K562 (cell line): ENCODE measurements at regions not wholly inside any gene's neighbourhood (a gene's known extent, or its start where the extent isn't known, plus 50 kb on each side); places are given as distances from the start of the nearest gene placed in this dataset.

Experiments
- ATAC-seq: fragments of 200-7000 bp; cut with Tn5 transposase; 3 replicates; pipeline ENCODE4 v1.9.1; 2020; ENCODE audit warnings: moderate library complexity
- BruUV-seq: library from RNA; stranded (reverse); fragments of 400-500 nt; replicated peaks from 2 replicates; lab custom pipeline; 2021; lab: Mats Ljungman, UMichigan
- CTCF ChIA-PET: fragments of 300-600 bp; formaldehyde crosslinking; extraction: SDS; loops from one replicate; lab custom pipeline; 2021; ENCODE audit warnings: low intra/inter-chr PET ratio; lab: Yijun Ruan, JAX
- POLR2A ChIA-PET: fragments of 300-600, 350-650 bp; sonication (Branson Sonifier 250); formaldehyde crosslinking; extraction: SDS; loops from one replicate; lab custom pipeline; 2021; ENCODE audit warnings: antibody characterized with exemption, inconsistent platforms; lab: Yijun Ruan, JAX
- DNase-seq, 4 experiments: peaks; one replicate each; pipeline versions ENCODE4 v3.0.0 to v3.0.0-alpha.2; 2011 to 2018; ENCODE audit warnings: low spot score in 3 of 4, mixed read lengths in 3 of 4; ENCODE audit errors: extremely low read depth in 1 of 4
- FAIRE-seq: peaks from 2 replicates; lab custom pipeline; 2011; peaks lifted over from hg19 to GRCh38; lab: Jason Lieb, UNC
- H2AFZ ChIP-seq: 2 replicates; pipeline ENCODE4 v1.6.0; 2011; ENCODE audit warnings: low read depth, low read length, control low read depth, inconsistent platforms
- H3K27ac ChIP-seq: fragments of 200-600 bp; 3 replicates; pipeline ENCODE4 v1.8.0; 2011; ENCODE audit warnings: low read depth, mild to moderate bottlenecking, control low read depth, inconsistent platforms, low read length, moderate library complexity, mixed read lengths; ENCODE audit errors: extremely low read depth
- H3K27me3 ChIP-seq, 2 experiments: fragments of 300-600 bp in 1 of 2; 2 replicates in 1 of 2; 3 replicates in 1 of 2; pipeline versions ENCODE4 v1.6.0 to v1.8.0; 2011; ENCODE audit warnings: inconsistent platforms in 2 of 2, low read length in 2 of 2, mild to moderate bottlenecking in 1 of 2, mixed read lengths in 1 of 2, moderate library complexity in 1 of 2; ENCODE audit not compliant: control insufficient read depth in 2 of 2, insufficient read depth in 2 of 2
- H3K36me3 ChIP-seq: fragments of 300-600 bp; 3 replicates; pipeline ENCODE4 v1.8.0; 2011; ENCODE audit warnings: mild to moderate bottlenecking, low read length, inconsistent platforms; ENCODE audit not compliant: control insufficient read depth, insufficient read depth
- H3K4me1 ChIP-seq, 2 experiments: fragments of 200-600 bp in 1 of 2; replicated peaks in 1 of 2; 2 replicates in 1 of 2; 3 replicates in 1 of 2; pipeline versions ENCODE4 v1.5.1 to v1.8.0; 2011; ENCODE audit warnings: inconsistent platforms in 2 of 2, low read length in 2 of 2, mild to moderate bottlenecking in 1 of 2, mixed read lengths in 1 of 2, moderate library complexity in 1 of 2; ENCODE audit not compliant: control insufficient read depth in 2 of 2, insufficient read depth in 2 of 2
- H3K4me2 ChIP-seq: 2 replicates; pipeline ENCODE4 v1.6.1; 2011; ENCODE audit warnings: low read length, control low read depth, inconsistent platforms, mixed read lengths; ENCODE audit not compliant: insufficient read depth
- H3K4me3 ChIP-seq: fragments of 200-600 bp; sonication (generic), shearing (Covaris generic); 2 replicates; pipeline ENCODE4 v1.5.1; 2016; ENCODE audit warnings: control low read depth, inconsistent platforms
- H3K79me2 ChIP-seq: fragments of 200-600 bp; 3 replicates; pipeline ENCODE4 v1.8.0; 2011; ENCODE audit warnings: low read length, inconsistent platforms; ENCODE audit not compliant: control insufficient read depth, insufficient read depth
- H3K9ac ChIP-seq, 2 experiments: 2 replicates each; pipeline versions ENCODE4 v1.6.0 to v1.6.1; 2011; ENCODE audit warnings: low read depth in 2 of 2, low read length in 2 of 2, control low read depth in 1 of 2, inconsistent platforms in 1 of 2, mild to moderate bottlenecking in 1 of 2, mixed read lengths in 1 of 2; ENCODE audit not compliant: insufficient read depth in 1 of 2
- H3K9me1 ChIP-seq: one replicate; pipeline ENCODE4 v1.6.0; 2011; ENCODE audit warnings: inconsistent platforms, mild to moderate bottlenecking, low read length, moderate library complexity; ENCODE audit not compliant: control insufficient read depth, insufficient read depth
- H3K9me3 ChIP-seq: replicated peaks from 2 replicates; pipeline ENCODE4 v1.5.1; 2011; ENCODE audit warnings: low read depth, low read length, inconsistent platforms; ENCODE audit not compliant: control insufficient read depth, insufficient read depth
- H4K20me1 ChIP-seq: replicated peaks from 2 replicates; pipeline ENCODE4 v1.6.1; 2011; ENCODE audit warnings: low read length, inconsistent platforms, mixed read lengths; ENCODE audit not compliant: control insufficient read depth, insufficient read depth
- ATF4 ChIP-seq: fragments of 450-650 bp; formaldehyde crosslinking; IDR thresholded peaks from 2 replicates; pipeline ENCODE4 v1.4.0; 2022; ENCODE audit warnings: mild to moderate bottlenecking, moderate library complexity
- CSDE1 ChIP-seq, 2 experiments: fragments of 450-650 bp; IDR thresholded peaks; 2 replicates each; pipeline ENCODE4 v1.6.1; 2016; ENCODE audit warnings: mild to moderate bottlenecking in 1 of 2
- EP400 ChIP-seq: fragments of 450-650 bp; IDR thresholded peaks from 2 replicates; pipeline ENCODE4 v1.6.1; 2017; ENCODE audit warnings: antibody characterized with exemption, mild to moderate bottlenecking, moderate library complexity
- FOXK1 ChIP-seq: sonication (generic); formaldehyde crosslinking; IDR thresholded peaks from 2 replicates; pipeline ENCODE4 v1.8.0; 2022; ENCODE audit warnings: missing genetic modification reagents, mild to moderate bottlenecking, borderline replicate concordance
- GATAD2A ChIP-seq: fragments of 450-650 bp; IDR thresholded peaks from 2 replicates; pipeline ENCODE4 v1.6.1; 2017
- GTF2A2 ChIP-seq: IDR thresholded peaks from 2 replicates; pipeline ENCODE4 v1.6.1; 2016; ENCODE audit warnings: mild to moderate bottlenecking, missing genetic modification characterization, missing compliant biosample characterization
- ILK ChIP-seq: fragments of 450-650 bp; IDR thresholded peaks from 2 replicates; pipeline ENCODE4 v1.6.1; 2016; ENCODE audit warnings: missing genetic modification characterization, low read depth, mild to moderate bottlenecking, missing compliant biosample characterization, moderate library complexity, borderline replicate concordance
- MTA1 ChIP-seq: fragments of 450-650 bp; IDR thresholded peaks from 2 replicates; pipeline ENCODE4 v1.6.1; 2017; ENCODE audit warnings: borderline replicate concordance
- NFIX ChIP-seq: fragments of 250-450 bp; sonication (Bioruptor Pico); IDR thresholded peaks from 2 replicates; pipeline ENCODE4 v1.4.0; 2020; ENCODE audit warnings: low read depth, mild to moderate bottlenecking, moderate library complexity
- NR2C2 ChIP-seq, 2 experiments: fragments of 200-800 bp in 1 of 2; sonication (Bioruptor generic) in 1 of 2; sonication (generic) in 1 of 2; formaldehyde crosslinking in 1 of 2; IDR thresholded peaks; 2 replicates each; pipeline versions ENCODE4 v1.6.1 to v1.8.0; 2016 to 2022; ENCODE audit warnings: mild to moderate bottlenecking in 1 of 2, missing compliant biosample characterization in 1 of 2, missing genetic modification characterization in 1 of 2, missing genetic modification reagents in 1 of 2
- PTTG1 ChIP-seq: fragments of 450-650 bp; IDR thresholded peaks from 2 replicates; pipeline ENCODE4 v1.6.1; 2016; ENCODE audit warnings: low read depth, mild to moderate bottlenecking, missing genetic modification characterization, missing compliant biosample characterization
- RBM14 ChIP-seq: fragments of 200-400 bp; formaldehyde crosslinking; IDR thresholded peaks from 2 replicates; pipeline ENCODE4 v1.6.1; 2018; ENCODE audit warnings: low read depth, mild to moderate bottlenecking, low read length, moderate library complexity, borderline replicate concordance; ENCODE audit not compliant: insufficient read depth
- RUNX1 ChIP-seq: sonication (generic); IDR thresholded peaks from 2 replicates; pipeline ENCODE4 v1.6.1; 2016; ENCODE audit warnings: antibody characterized with exemption, low read depth
- SLC30A9 ChIP-seq: fragments of 250-450 bp; sonication (Bioruptor Pico); IDR thresholded peaks from 2 replicates; pipeline ENCODE4 v1.8.0; 2022; ENCODE audit warnings: mild to moderate bottlenecking, moderate library complexity
- ZBTB17 ChIP-seq: fragments of 450-650 bp; formaldehyde crosslinking; IDR thresholded peaks from 2 replicates; pipeline ENCODE4 v1.4.0; 2020; ENCODE audit warnings: mild to moderate bottlenecking
- ZFX ChIP-seq: sonication (generic); formaldehyde crosslinking; IDR thresholded peaks from 2 replicates; pipeline ENCODE4 v1.8.0; 2022; ENCODE audit warnings: mild to moderate bottlenecking, missing genetic modification reagents, moderate library complexity
- ZNF174 ChIP-seq: fragments of 250-450 bp; sonication (Bioruptor Pico); IDR thresholded peaks from 2 replicates; pipeline ENCODE4 v1.4.0; 2020; ENCODE audit warnings: mild to moderate bottlenecking
- ZNF431 ChIP-seq: sonication (generic); formaldehyde crosslinking; IDR thresholded peaks from 2 replicates; pipeline ENCODE4 v1.8.0; 2022; ENCODE audit warnings: mild to moderate bottlenecking, missing genetic modification reagents
- WGBS: fragments of 100-300 bp; shearing (Covaris generic); methylation state at CpG from one replicate; pipeline ENCODE4 v1.1.6; 2016; ENCODE audit warnings: low coverage, mixed read lengths; ENCODE audit not compliant: insufficient coverage; ENCODE audit errors: missing lambda C conversion rate; 5-methylcytosine and 5-hydroxymethylcytosine counted together
- in situ Hi-C: fragments of 300-500 bp; cut with MboI; formaldehyde crosslinking; loops from 4 replicates; pipeline ENCODE4 v1.15.0; 2018; ENCODE audit warnings: inconsistent platforms, mixed read lengths
- intact Hi-C: fragments of 100-400 bp; cut with micrococcal nuclease; formaldehyde crosslinking; loops from 2 replicates; pipeline ENCODE4 v1.14.2; 2022
- TF ChIP-seq, protein P1 (sequence below): fragments of 450-650 bp; formaldehyde crosslinking; conservative IDR thresholded peaks from 2 replicates; pipeline ENCODE4 v1.4.0; 2022; ENCODE audit warnings: mild to moderate bottlenecking, missing genetic modification characterization

DNA sequence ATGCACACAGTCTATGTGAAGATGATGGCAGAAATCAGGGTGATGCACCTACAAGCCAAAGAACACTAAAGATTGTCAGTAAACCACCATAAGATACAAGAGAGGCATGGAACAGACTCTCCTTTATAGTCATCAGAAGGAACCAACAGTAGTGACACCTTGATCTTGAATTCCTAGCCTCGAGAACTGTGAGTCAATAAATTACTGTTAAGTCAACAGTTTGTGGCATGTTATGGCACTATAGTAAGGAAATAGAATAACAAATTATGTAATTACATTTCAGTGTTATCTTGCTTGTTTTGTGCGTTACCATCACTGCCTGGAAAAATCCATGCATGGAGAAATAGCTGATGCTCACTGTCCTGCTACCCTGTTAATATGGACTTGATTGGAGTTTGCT is 110.2 kb upstream of the LRP1B start:
- POLR2A ChIA-PET = no interaction called here
- H4K20me1 ChIP-seq = no peaks in the 10 kb centered on the region
- 0% methylated on average over 2 of the region's 2 CpGs for WGBS

DNA sequence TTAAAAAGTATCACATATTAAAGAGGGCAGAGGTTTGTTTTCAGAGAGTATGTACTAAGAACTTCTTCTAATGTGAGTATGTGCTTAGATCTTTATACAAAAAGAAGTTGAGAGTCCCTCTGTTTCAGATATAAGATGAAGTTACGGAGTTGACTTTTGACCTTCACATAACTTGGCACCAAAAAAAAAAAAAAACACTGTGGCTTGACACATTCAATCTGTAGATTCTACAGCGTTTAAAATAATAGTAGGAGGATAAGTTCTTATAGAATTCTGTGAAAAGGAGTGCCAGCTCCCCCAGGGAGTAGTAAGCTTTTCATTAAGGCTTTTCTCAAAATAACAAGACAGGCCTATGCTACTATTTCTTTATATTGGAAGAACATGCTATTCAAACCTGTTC is 105.4 kb upstream of the LRP1B start:
- Histone ChIP-seq H4K20me1 (no peaks in the 10 kb centered on the region), H3K9me1 (no peaks in the 10 kb centered on the region), H3K4me3 (no peak overlapping the region), H3K27me3 (no peaks in the 10 kb centered on the region), H3K4me2 (no peak overlapping the region), H2AFZ (no peak overlapping the region), H3K9ac (no peak overlapping the region), H3K9me3 (no peaks in the 10 kb centered on the region), H3K36me3 (no peaks in the 10 kb centered on the region), H3K79me2 (no peaks in the 10 kb centered on the region), H3K4me1 (no peaks in the 10 kb centered on the region), H3K27ac (no peak overlapping the region)
- ATAC-seq = no peak
- ChIA-PET POLR2A (no interaction called here), CTCF (no interaction called here)
- FAIRE-seq = no peak
- DNase-seq = no peak
- no TSS peak for BruUV-seq
- 0% methylated on average over 2 of the region's 2 CpGs for WGBS
- in situ Hi-C loops = no loop called here
- intact Hi-C loops = no loop called here
- no peak for TF ChIP-seq ATF4
- no peak for TF ChIP-seq NR2C2 (CRISPR knock-in tag; IDR thresholded peaks at IDR 0.05)
- TF ChIP-seq NR2C2 (tag; IDR thresholded peaks at IDR 0.05) = no peak
- no peak for TF ChIP-seq SLC30A9
- TF ChIP-seq FOXK1 = no peak
- no peak for TF ChIP-seq MTA1
- no peak for TF ChIP-seq PTTG1 (tag)
- no peak for TF ChIP-seq ZNF174
- no peak for TF ChIP-seq ZNF431 (CRISPR knock-in tag)
- TF ChIP-seq, protein P1, sequence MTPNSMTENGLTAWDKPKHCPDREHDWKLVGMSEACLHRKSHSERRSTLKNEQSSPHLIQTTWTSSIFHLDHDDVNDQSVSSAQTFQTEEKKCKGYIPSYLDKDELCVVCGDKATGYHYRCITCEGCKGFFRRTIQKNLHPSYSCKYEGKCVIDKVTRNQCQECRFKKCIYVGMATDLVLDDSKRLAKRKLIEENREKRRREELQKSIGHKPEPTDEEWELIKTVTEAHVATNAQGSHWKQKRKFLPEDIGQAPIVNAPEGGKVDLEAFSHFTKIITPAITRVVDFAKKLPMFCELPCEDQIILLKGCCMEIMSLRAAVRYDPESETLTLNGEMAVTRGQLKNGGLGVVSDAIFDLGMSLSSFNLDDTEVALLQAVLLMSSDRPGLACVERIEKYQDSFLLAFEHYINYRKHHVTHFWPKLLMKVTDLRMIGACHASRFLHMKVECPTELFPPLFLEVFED (CRISPR knock-in tag) = no peak
- TF ChIP-seq EP400 = no peak
- no peak for TF ChIP-seq CSDE1 (IDR thresholded peaks at IDR 0.05)
- no peak for TF ChIP-seq NFIX (CRISPR knock-in tag)
- no peak for TF ChIP-seq ZBTB17
- no peak for TF ChIP-seq RBM14
- no peak for TF ChIP-seq GTF2A2 (tag)

More for the DNA sequence above, 110.2 kb upstream of the LRP1B start:
- Histone ChIP-seq H3K9me3 (no peaks in the 10 kb centered on the region), H3K9me1 (no peaks in the 10 kb centered on the region), H3K4me1 (no peaks in the 10 kb centered on the region), H3K4me3 (no peak overlapping the region), H2AFZ (no peak overlapping the region), H3K27ac (no peak overlapping the region), H3K36me3 (no peaks in the 10 kb centered on the region), H3K79me2 (no peaks in the 10 kb centered on the region), H3K9ac (no peak overlapping the region), H3K27me3 (no peaks in the 10 kb centered on the region), H3K4me2 (no peak overlapping the region)
- TF ChIP-seq ZFX (no peak), RUNX1 (no peak), ILK (tag) (no peak), GATAD2A (no peak)
- CTCF ChIA-PET = no interaction called here
- no TSS peak for BruUV-seq
- in situ Hi-C loops = no loop called here
- DNase-seq (no peak), FAIRE-seq (no peak), ATAC-seq (no peak)
- intact Hi-C loops = no loop called here
